Endodermal cell (in vitro differentiated cells): ENCODE measurements at regions not wholly inside any gene's neighbourhood (a gene's known extent, or its start where the extent isn't known, plus 50 kb on each side); places are given as distances from the start of the nearest gene placed in this dataset.

Experiments
- DNase-seq: peaks from one replicate; pipeline ENCODE4 v3.0.0-alpha.2; 2017
- H3K27ac ChIP-seq: 2 replicates; pipeline ENCODE4 v1.5.1; 2013; ENCODE audit warnings: mild to moderate bottlenecking, low read depth, low read length, moderate library complexity
- H3K27me3 ChIP-seq: 2 replicates; pipeline ENCODE4 v1.6.1; 2013; ENCODE audit warnings: mild to moderate bottlenecking, low read length, moderate library complexity; ENCODE audit not compliant: insufficient read depth, control insufficient read depth, poor library complexity, severe bottlenecking
- H3K36me3 ChIP-seq: 2 replicates; pipeline ENCODE4 v1.7.0; 2013; ENCODE audit warnings: mild to moderate bottlenecking, low read length, moderate library complexity; ENCODE audit not compliant: control insufficient read depth, insufficient read depth
- H3K4me1 ChIP-seq: one replicate; pipeline ENCODE4 v1.7.0; 2013; ENCODE audit warnings: low read length; ENCODE audit not compliant: control insufficient read depth, insufficient read depth
- H3K4me3 ChIP-seq: 2 replicates; pipeline ENCODE4 v1.5.1; 2013; ENCODE audit warnings: mild to moderate bottlenecking, low read length, moderate library complexity
- H3K9ac ChIP-seq: 2 replicates; pipeline ENCODE4 v1.6.1; 2013; ENCODE audit warnings: mild to moderate bottlenecking, low read length, moderate library complexity; ENCODE audit not compliant: poor library complexity, severe bottlenecking; ENCODE audit errors: extremely low read depth
- H3K9me3 ChIP-seq: 2 replicates; pipeline ENCODE4 v1.6.1; 2013; ENCODE audit warnings: mild to moderate bottlenecking, low read length, moderate library complexity; ENCODE audit not compliant: control insufficient read depth
- H3K27ac Mint-ChIP-seq: 2 replicates; pipeline ENCODE4 v1.8.0; 2020; ENCODE audit warnings: mixed read lengths
- H3K27me3 Mint-ChIP-seq: 2 replicates; pipeline ENCODE4 v1.8.0; 2021; ENCODE audit warnings: mild to moderate bottlenecking, mixed read lengths; ENCODE audit not compliant: insufficient read depth
- H3K36me3 Mint-ChIP-seq: 2 replicates; pipeline ENCODE4 v1.8.0; 2020; ENCODE audit warnings: low read depth, mixed read lengths
- H3K4me1 Mint-ChIP-seq: 2 replicates; pipeline ENCODE4 v1.8.0; 2020; ENCODE audit warnings: mixed read lengths
- H3K4me3 Mint-ChIP-seq: 2 replicates; pipeline ENCODE4 v1.8.0; 2020; ENCODE audit warnings: mild to moderate bottlenecking, moderate library complexity, mixed read lengths
- H3K9me3 Mint-ChIP-seq: 2 replicates; pipeline ENCODE4 v1.8.0; 2020; ENCODE audit warnings: mild to moderate bottlenecking, mixed read lengths
- CTCF ChIP-seq: fragments of 200-600 bp; sonication (generic); conservative IDR thresholded peaks from 2 replicates; pipeline ENCODE4 v1.5.0; 2021; ENCODE audit warnings: antibody characterized with exemption, mild to moderate bottlenecking
- WGBS, 2 experiments: methylation state at CpG; one replicate each; pipeline versions ENCODE4 v1.1.5 to v1.1.7; 2013; ENCODE audit warnings: missing lambda C conversion rate in 2 of 2, mixed read lengths in 1 of 2; ENCODE audit not compliant: insufficient coverage in 1 of 2, insufficient read length in 1 of 2; 5-methylcytosine and 5-hydroxymethylcytosine counted together

GRCh38 chr6:101113468-101114260 is 232.5 kb upstream of the ASCC3 start:
- no peak for TF ChIP-seq CTCF
- Histone ChIP-seq H3K27me3 (no peaks in the 10 kb centered on the region), H3K4me3 (no peak overlapping the region), H3K36me3 (no peaks in the 10 kb centered on the region), H3K9ac (no peak overlapping the region), H3K27ac (no peak overlapping the region), H3K4me1 (peaks cover 4% of the 10 kb centered on the region), H3K9me3 (no peaks in the 10 kb centered on the region)
- Mint-ChIP-seq H3K4me3 (no peak overlapping the region), H3K36me3 (no peaks in the 10 kb centered on the region), H3K27ac (no peak overlapping the region), H3K27me3 (no peaks in the 10 kb centered on the region), H3K4me1 (peaks cover 9% of the 10 kb centered on the region), H3K9me3 (no peaks in the 10 kb centered on the region)
- no peak for DNase-seq
- 84 to 94% methylated on average over 4 of the region's 4 CpGs for WGBS, 2 experiments

- Histone ChIP-seq H3K9me3 (no peaks in the 10 kb centered on the region), H3K27ac (no peak overlapping the region), H3K4me1 (peaks cover 4% of the 10 kb centered on the region), H3K27me3 (no peaks in the 10 kb centered on the region), H3K9ac (no peak overlapping the region), H3K4me3 (no peak overlapping the region), H3K36me3 (no peaks in the 10 kb centered on the region)
- WGBS, 2 experiments: 67% methylated on average over 1 of the region's 1 CpG; no CpG with 5 or more reads in 1 of the 2 experiments
- no peak for DNase-seq
- Mint-ChIP-seq H3K27ac (no peak overlapping the region), H3K4me1 (peaks cover 9% of the 10 kb centered on the region), H3K4me3 (no peak overlapping the region), H3K9me3 (no peaks in the 10 kb centered on the region), H3K36me3 (no peaks in the 10 kb centered on the region), H3K27me3 (no peaks in the 10 kb centered on the region)
- peak; percentile 73 for TF ChIP-seq CTCF
These were observed 233.6 kb upstream of the ASCC3 start for GRCh38 chr6:101114703-101115102.

GRCh38 chr6:101116337-101116736 is 235.2 kb upstream of the ASCC3 start:
- Histone ChIP-seq H3K27me3 (no peaks in the 10 kb centered on the region), H3K4me3 (no peak overlapping the region), H3K9ac (no peak overlapping the region), H3K9me3 (no peaks in the 10 kb centered on the region), H3K27ac (no peak overlapping the region), H3K36me3 (no peaks in the 10 kb centered on the region), H3K4me1 (peaks cover 4% of the 10 kb centered on the region)
- 90 to 98% methylated on average over 3 to 4 of the region's 5 CpGs for WGBS, 2 experiments
- peak; percentile 53 for TF ChIP-seq CTCF
- Mint-ChIP-seq H3K27ac (no peak overlapping the region), H3K27me3 (no peaks in the 10 kb centered on the region), H3K4me3 (no peak overlapping the region), H3K9me3 (no peaks in the 10 kb centered on the region), H3K36me3 (no peaks in the 10 kb centered on the region), H3K4me1 (peaks cover 9% of the 10 kb centered on the region)
- no peak for DNase-seq
